Spleen (tissue), 7 donors: ENCODE measurements at regions not wholly inside any gene's neighbourhood (a gene's known extent, or its start where the extent isn't known, plus 50 kb on each side); places are given as distances from the start of the nearest gene placed in this dataset.

ENCODE experiments used
- CTCF ChIP-seq, 11 experiments: fragments of 200-600 bp in 7 of 11; fragments of 450-650 bp in 4 of 11; sonication (generic) in 4 of 11; IDR thresholded peaks in 8 of 11; conservative IDR thresholded peaks in 3 of 11; 1 replicate in 7 of 11; 2 replicates in 4 of 11; pipeline versions ENCODE4 v1.4.0 to v1.8.0; 2016 to 2021; ENCODE audit warnings: antibody characterized with exemption in 11 of 11, inconsistent platforms in 4 of 11, mild to moderate bottlenecking in 1 of 11
- POLR2A ChIP-seq, 3 donors: fragments of 450-650 bp; IDR thresholded peaks; one replicate each; pipeline ENCODE4 v1.5.1; 2017; ENCODE audit warnings: antibody characterized with exemption in 3 of 3, mild to moderate bottlenecking in 1 of 3
- donor health status: DM: no; HTN: no; CAD: no; lungs with moderate emphysema.
- donor health status: DM: no; HTN: no; CAD: no.
- donor health status: DM: no; HTN: no; CAD: no.

GRCh38 chr18:30920351-30920750 lies 122.2 kb downstream of the DSC3 start:
- TF ChIP-seq CTCF (IDR thresholded peaks at IDR 0.05 in 8 of 11, conservative IDR thresholded peaks at IDR 0.05 in 3 of 11) (no peak), POLR2A (IDR thresholded peaks at IDR 0.05) (no peak)
